Gastrocnemius medialis (tissue), 4 donors: ENCODE measurements at regions not wholly inside any gene's neighbourhood (a gene's known extent, or its start where the extent isn't known, plus 50 kb on each side); places are given as distances from the start of the nearest gene placed in this dataset.
"Not testable (repeated sequence)": the region's sequence is repeated elsewhere in the genome, so short reads cannot be mapped to it uniquely, and the experiment has no call there.

Experiments used
- POLR2A ChIP-seq, 2 donors: fragments of 450-650 bp; IDR thresholded peaks; one replicate each; pipeline ENCODE4 v1.6.1; 2017; ENCODE audit warnings: antibody characterized with exemption in 2 of 2, mild to moderate bottlenecking in 2 of 2, moderate library complexity in 2 of 2
- TF ChIP-seq, protein P1 (sequence below), 5 experiments: fragments of 450-650 bp in 3 of 5; fragments of 200-600 bp in 2 of 5; sonication (generic) in 2 of 5; IDR thresholded peaks in 4 of 5; conservative IDR thresholded peaks in 1 of 5; 1 replicate in 4 of 5; 2 replicates in 1 of 5; pipeline ENCODE4 v1.5.1; 2016 to 2019; ENCODE audit warnings: antibody characterized with exemption in 5 of 5, mild to moderate bottlenecking in 3 of 5, moderate library complexity in 3 of 5

DNA sequence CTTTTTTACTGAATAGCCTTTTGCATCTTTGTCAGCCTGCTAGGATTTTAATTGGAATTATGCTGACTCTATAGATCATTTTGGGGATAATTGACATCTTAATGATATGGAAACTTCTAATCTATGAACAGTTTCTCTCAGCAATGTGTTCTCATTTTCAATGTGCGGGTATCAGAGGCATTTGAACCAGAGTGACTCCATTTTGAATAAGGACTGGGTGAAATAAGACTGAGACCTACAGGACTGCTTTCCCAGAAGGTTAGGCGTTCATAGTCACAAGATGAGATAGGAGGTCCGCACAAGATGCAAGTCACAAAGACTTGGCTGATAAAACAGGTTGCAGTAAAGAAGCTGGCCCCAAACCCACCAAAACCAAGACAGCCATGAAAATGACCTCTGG, 140.5 kb downstream of the IGLL1 start:
- TF ChIP-seq, protein P1, sequence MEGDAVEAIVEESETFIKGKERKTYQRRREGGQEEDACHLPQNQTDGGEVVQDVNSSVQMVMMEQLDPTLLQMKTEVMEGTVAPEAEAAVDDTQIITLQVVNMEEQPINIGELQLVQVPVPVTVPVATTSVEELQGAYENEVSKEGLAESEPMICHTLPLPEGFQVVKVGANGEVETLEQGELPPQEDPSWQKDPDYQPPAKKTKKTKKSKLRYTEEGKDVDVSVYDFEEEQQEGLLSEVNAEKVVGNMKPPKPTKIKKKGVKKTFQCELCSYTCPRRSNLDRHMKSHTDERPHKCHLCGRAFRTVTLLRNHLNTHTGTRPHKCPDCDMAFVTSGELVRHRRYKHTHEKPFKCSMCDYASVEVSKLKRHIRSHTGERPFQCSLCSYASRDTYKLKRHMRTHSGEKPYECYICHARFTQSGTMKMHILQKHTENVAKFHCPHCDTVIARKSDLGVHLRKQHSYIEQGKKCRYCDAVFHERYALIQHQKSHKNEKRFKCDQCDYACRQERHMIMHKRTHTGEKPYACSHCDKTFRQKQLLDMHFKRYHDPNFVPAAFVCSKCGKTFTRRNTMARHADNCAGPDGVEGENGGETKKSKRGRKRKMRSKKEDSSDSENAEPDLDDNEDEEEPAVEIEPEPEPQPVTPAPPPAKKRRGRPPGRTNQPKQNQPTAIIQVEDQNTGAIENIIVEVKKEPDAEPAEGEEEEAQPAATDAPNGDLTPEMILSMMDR (IDR thresholded peaks at IDR 0.05 in 4 of 5, conservative IDR thresholded peaks at IDR 0.05 in 1 of 5) = not testable (repeated sequence)
- TF ChIP-seq POLR2A (IDR thresholded peaks at IDR 0.05) = not testable (repeated sequence)
